GM23338 (cell line): ENCODE measurements at regions not wholly inside any gene's neighbourhood (a gene's known extent, or its start where the extent isn't known, plus 50 kb on each side); places are given as distances from the start of the nearest gene placed in this dataset.

Experiments
- ATAC-seq: fragments of 200-7000 bp; cut with Tn5 transposase; 3 replicates; pipeline ENCODE4 v1.9.1; 2020
- DNase-seq: peaks from one replicate; pipeline ENCODE4 v3.0.0-alpha.2; 2015; ENCODE audit warnings: low spot score
- H2AFZ ChIP-seq: fragments of 200-600 bp; sonication (generic); 2 replicates; pipeline ENCODE4 v1.8.0; 2016; ENCODE audit warnings: antibody characterized with exemption, mild to moderate bottlenecking, moderate library complexity
- H3F3A ChIP-seq: fragments of 200-600 bp; sonication (generic); replicated peaks from 2 replicates; pipeline ENCODE4 v1.8.0; 2017; ENCODE audit warnings: antibody characterized with exemption, mixed run types, low read depth
- H3K27ac ChIP-seq: fragments of 200-600 bp; sonication (generic); 2 replicates; pipeline ENCODE4 v1.6.1; 2016; ENCODE audit warnings: low read depth
- H3K27me3 ChIP-seq: fragments of 200-600 bp; sonication (generic); 2 replicates; pipeline ENCODE4 v1.8.0; 2016; ENCODE audit warnings: mild to moderate bottlenecking, mixed run types, moderate library complexity; ENCODE audit not compliant: insufficient read depth
- H3K36me3 ChIP-seq: fragments of 200-600 bp; sonication (generic); 2 replicates; pipeline ENCODE4 v1.8.0; 2016; ENCODE audit warnings: mild to moderate bottlenecking; ENCODE audit not compliant: insufficient read depth
- H3K4me1 ChIP-seq: fragments of 200-600 bp; sonication (generic); 2 replicates; pipeline ENCODE4 v1.8.0; 2016; ENCODE audit warnings: mild to moderate bottlenecking, moderate library complexity; ENCODE audit not compliant: insufficient read depth
- H3K4me2 ChIP-seq: fragments of 200-600 bp; sonication (generic); 2 replicates; pipeline ENCODE4 v1.7.1; 2017; ENCODE audit warnings: mixed run types
- H3K4me3 ChIP-seq: fragments of 200-600 bp; sonication (generic); 2 replicates; pipeline ENCODE4 v1.6.1; 2016; ENCODE audit warnings: mixed run types
- H3K79me2 ChIP-seq: fragments of 200-600 bp; sonication (generic); replicated peaks from 2 replicates; pipeline ENCODE4 v1.8.0; 2017; ENCODE audit warnings: mild to moderate bottlenecking; ENCODE audit not compliant: insufficient read depth
- H3K9me2 ChIP-seq: fragments of 200-600 bp; sonication (generic); 2 replicates; pipeline ENCODE4 v1.8.0; 2017; ENCODE audit not compliant: insufficient read depth
- H4K20me1 ChIP-seq: fragments of 200-600 bp; sonication (generic); replicated peaks from 2 replicates; pipeline ENCODE4 v1.8.0; 2017; ENCODE audit warnings: mild to moderate bottlenecking; ENCODE audit not compliant: insufficient read depth
- H3K27ac Mint-ChIP-seq: 2 replicates; pipeline ENCODE4 v1.8.0; 2020; ENCODE audit warnings: inconsistent platforms, mild to moderate bottlenecking, moderate library complexity, mixed read lengths
- H3K27me3 Mint-ChIP-seq: 3 replicates; pipeline ENCODE4 v1.8.0; 2022; ENCODE audit warnings: low read depth, mild to moderate bottlenecking, moderate library complexity, mixed read lengths, inconsistent platforms; ENCODE audit not compliant: insufficient read depth, poor library complexity
- H3K36me3 Mint-ChIP-seq: 3 replicates; pipeline ENCODE4 v1.8.0; 2021; ENCODE audit warnings: low read depth, mild to moderate bottlenecking, inconsistent platforms, moderate library complexity, mixed read lengths
- H3K4me1 Mint-ChIP-seq: 3 replicates; pipeline ENCODE4 v1.8.0; 2020; ENCODE audit warnings: mild to moderate bottlenecking, inconsistent platforms, mixed read lengths
- H3K4me3 Mint-ChIP-seq: 3 replicates; pipeline ENCODE4 v1.8.0; 2021; ENCODE audit warnings: moderate library complexity, mild to moderate bottlenecking, inconsistent platforms, mixed read lengths
- H3K9me3 Mint-ChIP-seq: 3 replicates; pipeline ENCODE4 v1.8.0; 2020; ENCODE audit warnings: moderate library complexity, mild to moderate bottlenecking, inconsistent platforms, mixed read lengths
- CREB1 ChIP-seq: fragments of 250-450 bp; sonication (Bioruptor Pico); IDR thresholded peaks from 2 replicates; pipeline ENCODE4 v1.5.0; 2020; ENCODE audit warnings: low read depth, mild to moderate bottlenecking, moderate library complexity
- CTCF ChIP-seq, 2 experiments: fragments of 200-600 bp in 1 of 2; sonication (generic) in 1 of 2; conservative IDR thresholded peaks; 2 replicates each; pipeline versions ENCODE4 v1.5.1 to v1.6.1; 2016 to 2017; ENCODE audit warnings: antibody characterized with exemption in 2 of 2, low read depth in 2 of 2, mild to moderate bottlenecking in 2 of 2, moderate library complexity in 1 of 2
- ETS1 ChIP-seq: IDR thresholded peaks from 2 replicates; pipeline ENCODE4 v1.6.1; 2016; ENCODE audit warnings: antibody characterized with exemption
- EZH2 ChIP-seq: fragments of 200-600 bp; sonication (generic); IDR thresholded peaks from one replicate; pipeline ENCODE4 v1.8.0; 2017; ENCODE audit warnings: antibody characterized with exemption, mild to moderate bottlenecking, low read depth; ENCODE audit not compliant: unreplicated experiment
- EZH2phosphoT487 ChIP-seq: fragments of 200-600 bp; sonication (generic); IDR thresholded peaks from one replicate; pipeline ENCODE4 v1.8.1; 2018; ENCODE audit warnings: antibody characterized with exemption; ENCODE audit not compliant: unreplicated experiment
- JUNB ChIP-seq: IDR thresholded peaks from one replicate; pipeline ENCODE4 v1.6.1; 2016; ENCODE audit warnings: antibody characterized with exemption; ENCODE audit not compliant: unreplicated experiment
- NANOG ChIP-seq: IDR thresholded peaks from 2 replicates; pipeline ENCODE4 v1.6.1; 2016; ENCODE audit warnings: antibody characterized with exemption, borderline replicate concordance
- POLR2AphosphoS5 ChIP-seq: IDR thresholded peaks from 2 replicates; pipeline ENCODE4 v1.6.1; 2016; ENCODE audit warnings: antibody characterized with exemption, low read depth
- REST ChIP-seq: IDR thresholded peaks from one replicate; pipeline ENCODE4 v1.6.1; 2018; ENCODE audit warnings: antibody characterized with exemption; ENCODE audit not compliant: unreplicated experiment
- STAT1 ChIP-seq: IDR thresholded peaks from one replicate; pipeline ENCODE4 v1.6.1; 2016; ENCODE audit warnings: antibody characterized with exemption; ENCODE audit not compliant: unreplicated experiment
- ZNF114 ChIP-seq: fragments of 250-450 bp; sonication (Bioruptor Pico); IDR thresholded peaks from 2 replicates; pipeline ENCODE4 v1.5.0; 2020; ENCODE audit warnings: mild to moderate bottlenecking, moderate library complexity
- ZNF331 ChIP-seq: fragments of 250-450 bp; sonication (Bioruptor Pico); IDR thresholded peaks from 2 replicates; pipeline ENCODE4 v1.5.0; 2020; ENCODE audit warnings: low read depth, mild to moderate bottlenecking, moderate library complexity
- ZNF462 ChIP-seq: fragments of 250-450 bp; sonication (Bioruptor Pico); IDR thresholded peaks from 2 replicates; pipeline ENCODE4 v1.5.0; 2020; ENCODE audit warnings: mild to moderate bottlenecking, moderate library complexity

GRCh38 chr5:35458824-35459207 is 158.8 kb upstream of the SPEF2 start:
- Histone ChIP-seq H3F3A (no peaks in the 10 kb centered on the region), H3K4me3 (no peak overlapping the region), H2AFZ (no peak overlapping the region), H3K4me2 (no peak overlapping the region), H3K79me2 (no peaks in the 10 kb centered on the region), H3K36me3 (no peaks in the 10 kb centered on the region), H3K27me3 (no peaks in the 10 kb centered on the region), H3K27ac (no peak overlapping the region), H3K9me2 (peaks cover 6% of the 10 kb centered on the region; the same call in 1 of the 2 replicates), H3K4me1 (no peaks in the 10 kb centered on the region), H4K20me1 (no peaks in the 10 kb centered on the region)
- TF ChIP-seq ZNF331 (no peak), STAT1 (no peak), ZNF462 (CRISPR knock-in tag) (no peak), CREB1 (CRISPR knock-in tag) (no peak), NANOG (no peak), CTCF (conservative IDR thresholded peaks at IDR 0.05; ENCODE audit: low read depth in 2 of 2) (no peak), ETS1 (no peak), JUNB (no peak), EZH2 (no peak), ZNF114 (CRISPR knock-in tag) (no peak), POLR2AphosphoS5 (no peak), EZH2phosphoT487 (no peak), REST (no peak)
- Mint-ChIP-seq H3K4me3 (no peak overlapping the region), H3K27ac (no peak overlapping the region), H3K9me3 (peaks cover 14% of the 10 kb centered on the region), H3K27me3 (no peaks in the 10 kb centered on the region), H3K4me1 (no peaks in the 10 kb centered on the region; the same call in 2 of the 3 replicates), H3K36me3 (0 out of 3 replicates have a peak, but pooled peaks cover 3% of the 10 kb centered on the region)
- DNase-seq (no peak), ATAC-seq (no peak)
